ENCODE measurements at regions not wholly inside any gene's neighbourhood (a gene's known extent, or its start where the extent isn't known, plus 50 kb on each side); places are given as distances from the start of the nearest gene placed in this dataset.

DNA sequence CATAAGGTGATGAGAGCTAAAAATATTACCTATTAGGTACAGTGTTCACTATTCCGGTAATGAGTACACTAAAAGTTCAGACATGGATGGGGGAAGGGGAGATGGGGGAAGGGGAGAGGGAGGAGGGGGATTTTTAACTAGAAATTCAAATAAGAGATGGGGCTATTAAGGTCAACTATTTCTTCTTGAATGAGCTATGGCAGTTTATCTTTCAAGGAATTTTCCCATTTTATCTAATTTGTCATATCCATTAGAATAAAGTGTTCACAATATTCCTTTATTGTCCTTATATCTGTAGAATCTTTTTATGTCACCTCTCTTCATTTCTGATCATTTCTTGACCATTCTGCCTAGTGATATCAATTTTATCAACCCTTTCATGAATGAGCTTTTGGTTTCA is 362.4 kb downstream of the SUCLA2 start:
- no peak overlapping the region for H3K4me3 ChIP-seq (ENCODE audit: low read depth, low read length)
- H3K79me2 ChIP-seq (ENCODE audit: control insufficient read depth, insufficient read depth, low read length, unreplicated experiment): no peaks in the 10 kb centered on the region
- H3K36me3 ChIP-seq (ENCODE audit: insufficient read depth, low read length): no peaks in the 10 kb centered on the region
- H3K27ac ChIP-seq (ENCODE audit: low read depth, low read length): no peak overlapping the region
- no peaks in the 10 kb centered on the region for H3K4me1 ChIP-seq (ENCODE audit: control insufficient read depth, insufficient read depth, low read length, unreplicated experiment)
- no peaks in the 10 kb centered on the region for H3K27me3 ChIP-seq (ENCODE audit: insufficient read depth, low read length)
- no peak overlapping the region for H2AFZ ChIP-seq (ENCODE audit: low read length, unreplicated experiment)

DNA sequence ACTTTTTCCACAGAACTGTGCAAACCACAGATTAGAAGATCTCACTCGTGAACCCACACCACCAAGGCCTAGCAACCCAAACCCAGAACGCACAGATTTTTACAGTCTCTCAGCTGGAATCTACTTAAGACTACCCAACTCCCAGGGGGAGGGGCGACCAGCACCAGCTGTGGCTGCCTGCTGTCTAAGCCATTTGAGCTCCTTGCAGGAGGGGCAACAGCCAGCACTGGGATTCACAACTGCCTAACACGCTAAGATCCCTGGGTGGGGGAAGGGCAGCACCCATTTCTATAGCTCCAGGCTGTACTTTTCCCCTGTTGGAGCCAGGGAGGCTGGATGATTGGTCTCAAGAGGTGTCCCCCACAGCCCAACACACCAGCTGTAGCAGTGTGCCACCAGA is 368.8 kb downstream of the SUCLA2 start:
- H3K27ac ChIP-seq (ENCODE audit: low read depth, low read length): no peak overlapping the region
- H3K27me3 ChIP-seq (ENCODE audit: insufficient read depth, low read length): no peaks in the 10 kb centered on the region
- H3K79me2 ChIP-seq (ENCODE audit: control insufficient read depth, insufficient read depth, low read length, unreplicated experiment): no peaks in the 10 kb centered on the region
- H3K4me1 ChIP-seq (ENCODE audit: control insufficient read depth, insufficient read depth, low read length, unreplicated experiment): no peaks in the 10 kb centered on the region
- no peak overlapping the region for H3K4me3 ChIP-seq (ENCODE audit: low read depth, low read length)
- H3K36me3 ChIP-seq (ENCODE audit: insufficient read depth, low read length): no peaks in the 10 kb centered on the region
- H2AFZ ChIP-seq (ENCODE audit: low read length, unreplicated experiment): no peak overlapping the region

DNA sequence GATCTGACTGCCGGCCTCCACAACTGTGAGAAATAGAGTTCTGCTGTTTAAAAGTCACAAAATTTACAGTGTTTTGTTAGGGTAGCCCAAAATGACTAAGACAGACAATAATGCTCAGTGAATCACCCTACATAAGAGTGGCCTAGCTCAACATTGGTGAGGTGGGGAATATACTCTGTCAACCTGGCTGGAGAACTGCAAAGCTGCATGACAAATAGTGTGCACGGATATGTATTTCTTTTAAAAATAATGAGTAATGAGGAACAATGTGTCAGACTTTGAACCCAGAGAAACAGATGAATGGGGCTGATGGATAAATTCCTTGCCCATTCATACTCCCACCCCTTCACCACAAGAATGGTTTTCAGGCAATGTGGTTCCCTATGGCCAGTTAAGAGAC is 372.4 kb downstream of the SUCLA2 start:
- Histone ChIP-seq H3K79me2 (ENCODE audit: control insufficient read depth, insufficient read depth, low read length, unreplicated experiment) (no peaks in the 10 kb centered on the region), H3K27me3 (ENCODE audit: insufficient read depth, low read length) (0 out of 2 replicates have a peak, but pooled peaks cover 14% of the 10 kb centered on the region), H2AFZ (ENCODE audit: low read length, unreplicated experiment) (no peak overlapping the region)

DNA sequence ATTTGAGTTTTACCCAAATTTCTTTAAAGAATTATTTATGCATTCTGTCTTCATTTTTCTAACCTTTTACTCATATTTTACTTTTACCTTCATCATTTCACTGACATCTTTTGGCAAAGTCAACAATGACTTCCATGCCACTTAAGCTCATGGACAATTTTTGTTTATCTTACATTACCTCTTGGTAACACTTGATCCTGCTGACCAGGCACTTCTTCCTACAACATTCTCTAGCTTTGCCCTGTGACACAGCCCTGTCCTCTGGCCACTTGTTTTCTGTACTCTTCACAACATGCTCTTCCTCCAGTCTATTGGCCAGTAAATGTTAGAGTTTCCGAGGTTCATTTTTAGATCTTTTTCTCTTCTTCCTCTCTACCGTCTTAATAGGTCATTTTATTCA is 377.2 kb downstream of the SUCLA2 start:
- no peaks in the 10 kb centered on the region for H3K36me3 ChIP-seq (ENCODE audit: insufficient read depth, low read length)

More for the DNA sequence above, 372.4 kb downstream of the SUCLA2 start:
- Histone ChIP-seq H3K36me3 (ENCODE audit: insufficient read depth, low read length) (no peaks in the 10 kb centered on the region), H3K4me1 (ENCODE audit: control insufficient read depth, insufficient read depth, low read length, unreplicated experiment) (no peaks in the 10 kb centered on the region), H3K27ac (ENCODE audit: low read depth, low read length) (no peak overlapping the region), H3K4me3 (ENCODE audit: low read depth, low read length) (no peak overlapping the region)

GRCh38 chr13:47621931-47622330 is 379.1 kb downstream of the SUCLA2 start:
- H3K4me3 ChIP-seq (ENCODE audit: low read depth, low read length): no peak overlapping the region
- H3K27me3 ChIP-seq (ENCODE audit: insufficient read depth, low read length): peaks cover 49% of the 10 kb centered on the region
- no peak overlapping the region for H3K27ac ChIP-seq (ENCODE audit: low read depth, low read length)
- H2AFZ ChIP-seq (ENCODE audit: low read length, unreplicated experiment): no peak overlapping the region
- H3K36me3 ChIP-seq (ENCODE audit: insufficient read depth, low read length): no peaks in the 10 kb centered on the region
- no peaks in the 10 kb centered on the region for H3K79me2 ChIP-seq (ENCODE audit: control insufficient read depth, insufficient read depth, low read length, unreplicated experiment)
- H3K4me1 ChIP-seq (ENCODE audit: control insufficient read depth, insufficient read depth, low read length, unreplicated experiment): no peaks in the 10 kb centered on the region

More for the DNA sequence above, 377.2 kb downstream of the SUCLA2 start:
- no peaks in the 10 kb centered on the region for H3K79me2 ChIP-seq (ENCODE audit: control insufficient read depth, insufficient read depth, low read length, unreplicated experiment)
- H3K27ac ChIP-seq (ENCODE audit: low read depth, low read length): no peak overlapping the region
- H3K27me3 ChIP-seq (ENCODE audit: insufficient read depth, low read length): peaks cover 42% of the 10 kb centered on the region
- no peak overlapping the region for H2AFZ ChIP-seq (ENCODE audit: low read length, unreplicated experiment)
- H3K4me1 ChIP-seq (ENCODE audit: control insufficient read depth, insufficient read depth, low read length, unreplicated experiment): no peaks in the 10 kb centered on the region
- H3K4me3 ChIP-seq (ENCODE audit: low read depth, low read length): no peak overlapping the region

DNA sequence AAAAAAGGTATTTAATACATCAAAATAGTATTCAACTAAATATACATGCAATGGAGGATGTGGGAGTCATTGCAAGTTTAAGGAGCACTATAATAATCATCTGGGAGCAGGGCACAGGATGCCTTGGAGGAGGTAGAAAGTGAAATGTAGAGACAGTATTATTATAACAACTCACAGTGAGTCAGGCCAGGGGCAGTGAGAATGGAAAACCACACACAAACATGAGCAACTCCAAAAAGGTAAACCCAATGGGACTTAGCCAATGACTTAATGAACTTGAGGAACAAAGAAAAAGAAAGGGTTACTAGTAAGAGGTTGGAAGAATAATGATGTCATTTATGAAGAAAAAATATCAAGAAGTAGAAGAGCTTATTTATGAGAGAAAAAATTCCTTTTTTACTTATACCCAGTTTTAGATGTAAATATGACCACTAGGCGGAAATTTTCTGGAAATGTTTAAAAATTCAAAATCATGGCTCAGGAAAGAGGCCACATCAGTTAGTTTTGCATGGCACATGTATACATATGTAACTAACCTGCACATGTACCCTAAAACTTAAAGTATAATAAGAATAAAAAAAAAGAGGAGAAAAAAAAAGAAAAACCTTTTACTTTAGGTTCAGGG is 389.3 kb downstream of the SUCLA2 start:
- Histone ChIP-seq H3K4me1 (ENCODE audit: control insufficient read depth, insufficient read depth, low read length, unreplicated experiment) (no peaks in the 10 kb centered on the region), H3K4me3 (ENCODE audit: low read depth, low read length) (no peak overlapping the region), H3K27ac (ENCODE audit: low read depth, low read length) (no peak overlapping the region), H3K36me3 (ENCODE audit: insufficient read depth, low read length) (no peaks in the 10 kb centered on the region), H3K79me2 (ENCODE audit: control insufficient read depth, insufficient read depth, low read length, unreplicated experiment) (no peaks in the 10 kb centered on the region), H3K27me3 (ENCODE audit: insufficient read depth, low read length) (peaks cover 5% of the 10 kb centered on the region), H2AFZ (ENCODE audit: low read length, unreplicated experiment) (no peak overlapping the region)

DNA sequence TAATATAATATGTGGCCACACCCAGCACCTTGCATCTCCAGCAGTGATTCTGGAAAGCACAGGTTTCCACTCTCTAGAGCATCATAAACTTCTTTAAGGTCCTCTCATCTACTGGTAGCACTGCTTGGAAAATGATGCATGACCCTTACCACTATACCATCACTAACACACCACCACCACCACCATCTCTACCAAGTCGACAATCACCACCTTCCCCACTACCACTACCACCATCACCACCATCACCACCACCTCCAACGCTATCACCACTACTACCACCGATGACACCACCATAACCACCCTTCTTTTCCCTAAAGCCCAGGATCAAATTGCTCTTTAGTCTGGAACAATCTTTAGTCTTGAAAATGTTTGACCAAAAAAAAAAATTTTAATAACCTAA is 390.4 kb downstream of the SUCLA2 start:
- no peak overlapping the region for H3K4me3 ChIP-seq (ENCODE audit: low read depth, low read length)
- H3K4me1 ChIP-seq (ENCODE audit: control insufficient read depth, insufficient read depth, low read length, unreplicated experiment): no peaks in the 10 kb centered on the region
- H3K36me3 ChIP-seq (ENCODE audit: insufficient read depth, low read length): no peaks in the 10 kb centered on the region
- no peak overlapping the region for H3K27ac ChIP-seq (ENCODE audit: low read depth, low read length)
- H2AFZ ChIP-seq (ENCODE audit: low read length, unreplicated experiment): no peak overlapping the region
- H3K27me3 ChIP-seq (ENCODE audit: insufficient read depth, low read length): no peaks in the 10 kb centered on the region
- H3K79me2 ChIP-seq (ENCODE audit: control insufficient read depth, insufficient read depth, low read length, unreplicated experiment): no peaks in the 10 kb centered on the region

- H3K36me3 ChIP-seq (ENCODE audit: insufficient read depth, low read length): no peaks in the 10 kb centered on the region
- no peaks in the 10 kb centered on the region for H3K79me2 ChIP-seq (ENCODE audit: control insufficient read depth, insufficient read depth, low read length, unreplicated experiment)
- no peak overlapping the region for H3K4me3 ChIP-seq (ENCODE audit: low read depth, low read length)
- H3K4me1 ChIP-seq (ENCODE audit: control insufficient read depth, insufficient read depth, low read length, unreplicated experiment): no peaks in the 10 kb centered on the region
- H3K27me3 ChIP-seq (ENCODE audit: insufficient read depth, low read length): no peaks in the 10 kb centered on the region
- no peak overlapping the region for H3K27ac ChIP-seq (ENCODE audit: low read depth, low read length)
- no peak overlapping the region for H2AFZ ChIP-seq (ENCODE audit: low read length, unreplicated experiment)
Measured at GRCh38 chr13:47603365-47603764, 397.7 kb downstream of the SUCLA2 start.

DNA sequence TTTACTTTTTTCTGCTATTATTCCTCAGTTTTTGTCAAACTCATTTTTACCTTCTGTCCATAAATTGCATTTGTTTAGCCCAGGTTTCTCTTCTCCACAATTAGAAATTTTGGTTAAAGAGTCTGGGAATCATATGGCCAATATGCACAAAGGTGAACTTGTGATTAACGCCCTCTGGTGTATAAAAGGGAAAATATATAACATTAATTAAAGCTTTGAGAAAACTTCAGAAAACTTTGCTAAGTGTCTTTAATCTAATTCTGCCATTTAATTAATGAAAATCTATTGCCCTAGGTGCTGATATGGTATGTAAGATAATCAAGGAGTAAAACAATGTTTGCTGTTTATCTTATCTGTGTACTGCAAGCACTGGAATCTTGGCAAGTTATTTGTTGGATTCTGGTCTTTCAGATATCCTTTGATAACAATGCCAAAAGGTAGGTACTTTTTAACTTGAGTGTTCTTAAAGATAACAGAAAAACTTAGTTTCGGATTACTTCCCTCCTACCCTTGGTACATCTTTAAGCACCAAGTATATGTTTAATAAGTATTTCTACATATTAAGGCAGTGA is 402.6 kb downstream of the SUCLA2 start:
- Histone ChIP-seq H3K36me3 (ENCODE audit: insufficient read depth, low read length) (no peaks in the 10 kb centered on the region), H2AFZ (ENCODE audit: low read length, unreplicated experiment) (no peak overlapping the region), H3K79me2 (ENCODE audit: control insufficient read depth, insufficient read depth, low read length, unreplicated experiment) (no peaks in the 10 kb centered on the region), H3K27ac (ENCODE audit: low read depth, low read length) (no peak overlapping the region), H3K4me3 (ENCODE audit: low read depth, low read length) (no peak overlapping the region), H3K4me1 (ENCODE audit: control insufficient read depth, insufficient read depth, low read length, unreplicated experiment) (no peaks in the 10 kb centered on the region), H3K27me3 (ENCODE audit: insufficient read depth, low read length) (no peaks in the 10 kb centered on the region)

GRCh38 chr13:47594833-47595232 is 406.2 kb downstream of the SUCLA2 start:
- no peak overlapping the region for H2AFZ ChIP-seq (ENCODE audit: low read length, unreplicated experiment)
- no peaks in the 10 kb centered on the region for H3K79me2 ChIP-seq (ENCODE audit: control insufficient read depth, insufficient read depth, low read length, unreplicated experiment)
- no peaks in the 10 kb centered on the region for H3K4me1 ChIP-seq (ENCODE audit: control insufficient read depth, insufficient read depth, low read length, unreplicated experiment)
- H3K4me3 ChIP-seq (ENCODE audit: low read depth, low read length): no peak overlapping the region
- no peaks in the 10 kb centered on the region for H3K27me3 ChIP-seq (ENCODE audit: insufficient read depth, low read length)
- no peaks in the 10 kb centered on the region for H3K36me3 ChIP-seq (ENCODE audit: insufficient read depth, low read length)
- H3K27ac ChIP-seq (ENCODE audit: low read depth, low read length): no peak overlapping the region

DNA sequence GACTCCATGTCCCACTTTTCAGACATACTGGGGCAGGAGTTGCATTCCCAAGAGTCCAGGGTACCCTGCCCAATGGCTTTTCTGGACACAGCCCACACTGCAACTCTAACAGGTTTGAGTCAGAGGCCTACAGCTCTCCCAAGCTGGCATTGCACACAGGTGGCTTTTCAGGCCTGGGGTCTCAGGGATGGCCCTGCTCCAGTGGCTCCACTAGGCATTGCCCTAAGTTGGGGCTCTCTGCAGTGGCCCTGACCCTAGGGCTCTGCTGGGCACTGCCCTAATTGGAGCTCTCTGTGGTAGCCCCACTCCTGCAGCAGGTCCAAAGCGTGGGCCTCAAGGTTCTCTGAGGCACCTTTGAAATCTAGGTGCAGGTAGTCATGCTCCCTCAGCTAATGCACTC is 408.8 kb downstream of the SUCLA2 start:
- no peaks in the 10 kb centered on the region for H3K36me3 ChIP-seq (ENCODE audit: insufficient read depth, low read length)
- H3K79me2 ChIP-seq (ENCODE audit: control insufficient read depth, insufficient read depth, low read length, unreplicated experiment): no peaks in the 10 kb centered on the region
- no peaks in the 10 kb centered on the region for H3K4me1 ChIP-seq (ENCODE audit: control insufficient read depth, insufficient read depth, low read length, unreplicated experiment)
- H2AFZ ChIP-seq (ENCODE audit: low read length, unreplicated experiment): no peak overlapping the region
- H3K27ac ChIP-seq (ENCODE audit: low read depth, low read length): no peak overlapping the region
- no peak overlapping the region for H3K4me3 ChIP-seq (ENCODE audit: low read depth, low read length)
- no peaks in the 10 kb centered on the region for H3K27me3 ChIP-seq (ENCODE audit: insufficient read depth, low read length)

Data from ACC112 (cell line).